IMR-90 (cell line): ENCODE measurements at regions not wholly inside any gene's neighbourhood (a gene's known extent, or its start where the extent isn't known, plus 50 kb on each side); places are given as distances from the start of the nearest gene placed in this dataset.

Source experiments
- ATAC-seq: fragments of 200-7000 bp; cut with Tn5 transposase; 2 replicates; pipeline ENCODE4 v1.9.1; 2020; ENCODE audit warnings: low read depth, mild to moderate bottlenecking, moderate library complexity
- BruUV-seq: library from RNA; stranded (reverse); fragments of 400-500 nt; replicated peaks from 2 replicates; lab custom pipeline; 2021; lab: Mats Ljungman, UMichigan
- CTCF ChIA-PET: fragments of 300-600 bp; formaldehyde crosslinking; extraction: SDS; loops from one replicate; lab custom pipeline; 2021; ENCODE audit warnings: antibody characterized with exemption; lab: Yijun Ruan, JAX
- POLR2A ChIA-PET: fragments of 300-600 bp; sonication (Branson Sonifier 250); formaldehyde crosslinking; loops from one replicate; lab custom pipeline; 2022; ENCODE audit warnings: antibody characterized with exemption; ENCODE audit not compliant: unreplicated experiment; lab: Charles Lee
- DNase-seq: peaks from one replicate; pipeline ENCODE4 v3.0.0; 2013
- H2AFZ ChIP-seq: replicated peaks from 2 replicates; pipeline ENCODE3; 2013; ENCODE audit warnings: low read length, mild to moderate bottlenecking; ENCODE audit not compliant: poor library complexity
- H2AK5ac ChIP-seq: 2 replicates; pipeline ENCODE4 v1.6.1; 2013; ENCODE audit warnings: low read depth, low read length, inconsistent platforms
- H2AK9ac ChIP-seq: replicated peaks from 2 replicates; pipeline ENCODE3; 2013; ENCODE audit warnings: mild to moderate bottlenecking, low read depth, low read length, moderate library complexity; ENCODE audit not compliant: poor library complexity
- H2BK120ac ChIP-seq: 2 replicates; pipeline ENCODE4 v1.6.1; 2013; ENCODE audit warnings: low read depth, low read length, inconsistent platforms
- H2BK15ac ChIP-seq: 3 replicates; pipeline ENCODE4 v1.6.1; 2013; ENCODE audit warnings: low read depth, low read length, inconsistent platforms
- H2BK20ac ChIP-seq: 2 replicates; pipeline ENCODE4 v1.6.1; 2013; ENCODE audit warnings: low read depth, mild to moderate bottlenecking, inconsistent platforms, low read length, moderate library complexity
- H2BK5ac ChIP-seq: 2 replicates; pipeline ENCODE4 v1.6.1; 2013; ENCODE audit warnings: mild to moderate bottlenecking, low read depth, low read length, inconsistent platforms; ENCODE audit not compliant: poor library complexity, severe bottlenecking
- H3K14ac ChIP-seq: replicated peaks from 2 replicates; pipeline ENCODE4 v1.6.1; 2013; ENCODE audit warnings: low read depth, low read length, inconsistent platforms
- H3K18ac ChIP-seq: 2 replicates; pipeline ENCODE4 v1.6.1; 2013; ENCODE audit warnings: low read depth, low read length, control low read depth
- H3K23ac ChIP-seq: 2 replicates; pipeline ENCODE4 v1.6.1; 2013; ENCODE audit warnings: low read depth, low read length, inconsistent platforms
- H3K27ac ChIP-seq: 2 replicates; pipeline ENCODE4 v1.5.1; 2013; ENCODE audit warnings: mild to moderate bottlenecking, control low read depth, low read length; ENCODE audit not compliant: insufficient read depth
- H3K27me3 ChIP-seq: 2 replicates; pipeline ENCODE4 v1.6.1; 2013; ENCODE audit warnings: low read length; ENCODE audit not compliant: control insufficient read depth, insufficient read depth
- H3K36me3 ChIP-seq: 2 replicates; pipeline ENCODE4 v1.6.1; 2013; ENCODE audit warnings: low read length, mixed read lengths; ENCODE audit not compliant: control insufficient read depth, insufficient read depth
- H3K4ac ChIP-seq: 2 replicates; pipeline ENCODE4 v1.6.1; 2013; ENCODE audit warnings: low read depth, low read length, inconsistent platforms
- H3K4me1 ChIP-seq: 2 replicates; pipeline ENCODE4 v1.6.1; 2013; ENCODE audit warnings: low read length, mixed read lengths; ENCODE audit not compliant: control insufficient read depth, insufficient read depth
- H3K4me2 ChIP-seq: 2 replicates; pipeline ENCODE4 v1.6.1; 2013; ENCODE audit warnings: low read depth, mild to moderate bottlenecking, control low read depth, low read length, moderate library complexity
- H3K4me3 ChIP-seq: 2 replicates; pipeline ENCODE4 v1.5.1; 2013; ENCODE audit warnings: low read depth, mild to moderate bottlenecking, control low read depth, low read length, moderate library complexity; ENCODE audit not compliant: insufficient read depth
- H3K56ac ChIP-seq: 2 replicates; pipeline ENCODE4 v1.6.1; 2013; ENCODE audit warnings: low read length, inconsistent platforms; ENCODE audit not compliant: insufficient read depth; ENCODE audit errors: extremely low read depth
- H3K79me1 ChIP-seq, 2 experiments: 2 replicates each; pipeline ENCODE4 v1.6.1; 2013; ENCODE audit warnings: low read length in 2 of 2, inconsistent platforms in 1 of 2, low read depth in 1 of 2
- H3K9ac ChIP-seq: 2 replicates; pipeline ENCODE4 v1.6.1; 2013; ENCODE audit warnings: low read depth, low read length, control low read depth
- H3K9me1 ChIP-seq: 2 replicates; pipeline ENCODE4 v1.6.1; 2013; ENCODE audit warnings: low read length, inconsistent platforms; ENCODE audit not compliant: insufficient read depth
- H3K9me3 ChIP-seq: 2 replicates; pipeline ENCODE4 v1.6.1; 2013; ENCODE audit warnings: low read length; ENCODE audit not compliant: control insufficient read depth, insufficient read depth
- H4K20me1 ChIP-seq: 2 replicates; pipeline ENCODE4 v1.6.1; 2013; ENCODE audit warnings: low read length, inconsistent platforms; ENCODE audit not compliant: insufficient read depth
- H4K5ac ChIP-seq: 2 replicates; pipeline ENCODE4 v1.6.1; 2013; ENCODE audit warnings: mild to moderate bottlenecking, low read depth, low read length, control low read depth
- H4K8ac ChIP-seq, 2 experiments: 2 replicates each; pipeline ENCODE4 v1.6.1; 2013; ENCODE audit warnings: low read depth in 2 of 2, low read length in 2 of 2, control low read depth in 1 of 2, inconsistent platforms in 1 of 2
- H4K91ac ChIP-seq: 2 replicates; pipeline ENCODE4 v1.6.1; 2013; ENCODE audit warnings: low read depth, low read length, inconsistent platforms; ENCODE audit not compliant: insufficient read depth
- BHLHE40 ChIP-seq: fragments of 150-350 bp; IDR thresholded peaks from 2 replicates; pipeline ENCODE4 v1.6.1; 2016; ENCODE audit warnings: mild to moderate bottlenecking, low read depth, low read length
- CEBPB ChIP-seq: IDR thresholded peaks from 2 replicates; pipeline ENCODE4 v1.6.1; 2012; ENCODE audit warnings: low read depth, low read length, improper control_type of control experiment
- CTCF ChIP-seq: conservative IDR thresholded peaks from 2 replicates; pipeline ENCODE4 v1.5.1; 2012; ENCODE audit warnings: mild to moderate bottlenecking, low read depth, low read length, improper control_type of control experiment
- ELK1 ChIP-seq: fragments of 150-350 bp; IDR thresholded peaks from 2 replicates; pipeline ENCODE4 v1.6.1; 2016; ENCODE audit warnings: low read depth, mild to moderate bottlenecking, low read length, moderate library complexity, borderline replicate concordance
- FOS ChIP-seq: fragments of 150-350 bp; IDR thresholded peaks from 2 replicates; pipeline ENCODE4 v1.6.1; 2016; ENCODE audit warnings: low read depth, low read length
- MAFK ChIP-seq: IDR thresholded peaks from 2 replicates; pipeline ENCODE4 v1.6.1; 2012; ENCODE audit warnings: low read depth, low read length, improper control_type of control experiment
- MAZ ChIP-seq: IDR thresholded peaks from 2 replicates; pipeline ENCODE4 v1.6.1; 2012; ENCODE audit warnings: low read depth, mild to moderate bottlenecking, low read length, improper control_type of control experiment, moderate library complexity, borderline replicate concordance
- NFE2L2 ChIP-seq: fragments of 150-350 bp; IDR thresholded peaks from 2 replicates; pipeline ENCODE4 v1.6.1; 2016; ENCODE audit warnings: low read depth, mild to moderate bottlenecking, low read length
- RAD21 ChIP-seq: IDR thresholded peaks from 2 replicates; pipeline ENCODE4 v1.6.1; 2012; ENCODE audit warnings: low read length, improper control_type of control experiment
- RCOR1 ChIP-seq: IDR thresholded peaks from 2 replicates; pipeline ENCODE4 v1.6.1; 2012; ENCODE audit warnings: mild to moderate bottlenecking, low read length, improper control_type of control experiment; ENCODE audit not compliant: insufficient replicate concordance
- RFX5 ChIP-seq: IDR thresholded peaks from 2 replicates; pipeline ENCODE4 v1.8.0; 2012; ENCODE audit warnings: low read depth, mild to moderate bottlenecking, low read length, moderate library complexity
- WGBS, 2 experiments: methylation state at CpG; one replicate each; pipeline versions ENCODE4 v1.1.5 to v1.1.7; 2013; ENCODE audit warnings: missing lambda C conversion rate in 2 of 2; ENCODE audit not compliant: insufficient read length in 1 of 2; ENCODE audit errors: extremely low coverage in 2 of 2; 5-methylcytosine and 5-hydroxymethylcytosine counted together
- dilution Hi-C: fragments of 300-500 bp; cut with HindIII; formaldehyde crosslinking; loops from one replicate; pipeline ENCODE4 v1.14.3; 2018; ENCODE audit warnings: low sequenced_read_pairs; ENCODE audit not compliant: unreplicated experiment
- in situ Hi-C: fragments of 300-500 bp; cut with MboI; formaldehyde crosslinking; loops from 3 replicates; pipeline ENCODE4 v1.14.3; 2019; ENCODE audit warnings: low sequenced_read_pairs, inconsistent platforms, mixed read lengths
- intact Hi-C: fragments of 100-400 bp; cut with micrococcal nuclease; formaldehyde crosslinking; loops from 2 replicates; pipeline ENCODE4 v1.10.0; 2022

GRCh38 chr5:62093411-62093810, 212.6 kb upstream of the KIF2A start:
- Histone ChIP-seq H4K8ac (no peak overlapping the region), H3K27ac (no peak overlapping the region), H3K9ac (no peak overlapping the region), H3K9me3 (no peaks in the 10 kb centered on the region), H3K18ac (no peak overlapping the region), H2AFZ (no peak overlapping the region), H2BK15ac (no peak overlapping the region), H4K5ac (no peak overlapping the region), H2BK120ac (no peak overlapping the region), H4K20me1 (no peaks in the 10 kb centered on the region), H3K36me3 (no peaks in the 10 kb centered on the region), H3K79me1 (no peaks in the 10 kb centered on the region), H3K4me1 (no peaks in the 10 kb centered on the region), H3K9me1 (no peaks in the 10 kb centered on the region), H3K27me3 (no peaks in the 10 kb centered on the region), H3K23ac (no peak overlapping the region), H3K56ac (no peak overlapping the region), H2BK20ac (no peak overlapping the region), H2AK9ac (no peak overlapping the region), H3K14ac (no peak overlapping the region), H2AK5ac (no peak overlapping the region), H2BK5ac (no peak overlapping the region), H3K4me3 (no peak overlapping the region), H3K4ac (no peak overlapping the region), H3K4me2 (no peak overlapping the region), H4K91ac (no peak overlapping the region)
- dilution Hi-C loops (no loop called here), in situ Hi-C loops (no loop called here), intact Hi-C loops (no loop called here)
- TF ChIP-seq RFX5 (no peak), MAZ (no peak), MAFK (no peak), NFE2L2 (no peak), RAD21 (no peak), ELK1 (no peak), FOS (no peak), CTCF (no peak), BHLHE40 (no peak), CEBPB (no peak), RCOR1 (no peak)
- ChIA-PET CTCF (no interaction called here), POLR2A (no interaction called here)
- DNase-seq (no peak), ATAC-seq (no peak)
- no TSS peak for BruUV-seq
- WGBS, 2 experiments, result no CpG with 5 or more reads among the region's 2 CpGs
